Activated T-helper 1 cell treated with anti-CD3 and anti-CD28 coated beads, Interleukin-12 subunit alpha, Interleukin-12 subunit beta, Interleukin-2, Interleukin-4 antibody, amounts not matched to agents 30 ng/mL and 10 ng/mL and 1 ng/mL, durations not matched to agents 14 hours and 24 hours and 36 hours (primary cell): ENCODE measurements at regions not wholly inside any gene's neighbourhood (a gene's known extent, or its start where the extent isn't known, plus 50 kb on each side); places are given as distances from the start of the nearest gene placed in this dataset.

Source experiments
- DNase-seq: peaks from one replicate; pipeline ENCODE4 v3.0.0; 2021; ENCODE audit warnings: low spot score
- H3K27ac Mint-ChIP-seq: one replicate; pipeline ENCODE4 v1.8.0; 2021; ENCODE audit warnings: mild to moderate bottlenecking, mixed read lengths
- H3K27me3 Mint-ChIP-seq: one replicate; pipeline ENCODE4 v1.8.0; 2022; ENCODE audit warnings: mild to moderate bottlenecking, moderate library complexity, mixed read lengths; ENCODE audit not compliant: insufficient read depth
- H3K36me3 Mint-ChIP-seq: one replicate; pipeline ENCODE4 v1.8.0; 2021; ENCODE audit warnings: low read depth, mixed read lengths
- H3K4me1 Mint-ChIP-seq: one replicate; pipeline ENCODE4 v1.8.0; 2021; ENCODE audit warnings: low read depth, mixed read lengths
- H3K4me3 Mint-ChIP-seq: one replicate; pipeline ENCODE4 v1.8.0; 2021; ENCODE audit warnings: mild to moderate bottlenecking, moderate library complexity, mixed read lengths
- H3K9me3 Mint-ChIP-seq: one replicate; pipeline ENCODE4 v1.8.0; 2021; ENCODE audit warnings: mixed read lengths
- intact Hi-C: fragments of 100-400 bp; cut with micrococcal nuclease; formaldehyde crosslinking; loops from one replicate; pipeline ENCODE4 v1.15.1; 2024

DNA sequence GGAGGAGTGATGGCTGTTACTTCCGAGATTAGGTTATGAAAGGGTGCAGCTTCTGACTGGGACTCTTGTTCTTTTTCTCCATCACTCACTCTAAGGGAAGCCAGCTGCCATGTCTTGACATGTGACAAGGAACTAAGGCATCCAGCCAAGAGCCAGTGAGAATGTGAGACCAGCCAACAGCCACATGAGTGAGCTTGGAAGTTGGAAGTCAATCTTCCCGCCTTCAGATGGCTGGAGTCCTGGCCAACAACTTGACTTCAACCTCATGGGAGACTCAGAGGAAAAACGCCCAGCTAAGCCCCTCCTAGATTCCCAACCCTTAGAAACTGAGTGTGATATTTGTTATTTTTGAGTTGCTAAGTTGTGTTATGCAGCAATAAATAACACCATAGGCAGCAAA, 201.1 kb downstream of the SNX18 start:
- no peaks in the 10 kb centered on the region for H3K27me3 Mint-ChIP-seq
- H3K9me3 Mint-ChIP-seq: peaks cover 46% of the 10 kb centered on the region
- peaks cover 9% of the 10 kb centered on the region for H3K36me3 Mint-ChIP-seq
- no peak overlapping the region for H3K4me3 Mint-ChIP-seq
- peak overlapping the region; percentile 77 for H3K27ac Mint-ChIP-seq
- DNase-seq: no peak
- peaks cover 46% of the 10 kb centered on the region for H3K4me1 Mint-ChIP-seq
- intact Hi-C loops: loop anchor here (1.0 to 5.0 kb wide), 6 partner anchors 34 to 319 kb away; no protein-coding TSS in a partner anchor

DNA sequence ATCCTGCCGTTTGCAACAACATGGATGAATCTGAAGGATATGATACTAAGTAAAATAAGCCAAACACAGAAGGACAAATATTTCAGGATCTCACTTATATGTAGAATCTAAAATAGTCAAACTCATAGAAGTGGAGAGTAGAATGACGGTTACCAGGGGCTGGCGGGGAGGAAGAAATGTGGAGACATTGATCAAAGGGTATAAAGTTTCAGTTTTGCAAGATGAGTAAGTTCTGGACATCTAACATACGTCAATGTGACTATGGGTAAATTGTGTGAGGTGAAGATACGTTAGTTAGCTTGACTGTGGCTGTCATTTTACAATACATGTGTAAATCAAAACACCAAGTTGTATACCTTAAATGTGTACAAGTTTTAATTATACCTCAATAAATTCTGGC, 200.3 kb downstream of the SNX18 start:
- Mint-ChIP-seq H3K4me1 (peaks cover 46% of the 10 kb centered on the region), H3K9me3 (peaks cover 46% of the 10 kb centered on the region), H3K27ac (peak overlapping the region; percentile 77), H3K4me3 (peak overlapping the region; percentile 19), H3K27me3 (no peaks in the 10 kb centered on the region), H3K36me3 (peaks cover 15% of the 10 kb centered on the region)
- intact Hi-C loops: loop anchor here (1.0 to 5.0 kb wide), 11 partner anchors 26 to 319 kb away; partner anchors contain the start of gene SNX18
- DNase-seq: peak; percentile 41

- Mint-ChIP-seq H3K4me3 (peak overlapping the region; percentile 19), H3K9me3 (peaks cover 49% of the 10 kb centered on the region), H3K4me1 (peaks cover 46% of the 10 kb centered on the region), H3K27me3 (no peaks in the 10 kb centered on the region), H3K27ac (peak overlapping the region; percentile 77), H3K36me3 (peaks cover 16% of the 10 kb centered on the region)
- no peak for DNase-seq
- intact Hi-C loops: loop anchor here (1.0 to 5.0 kb wide), 7 partner anchors 27 to 320 kb away; partner anchors contain the start of gene SNX18
Observed at GRCh38 chr5:54717459-54717858, 199.9 kb downstream of the SNX18 start.

DNA sequence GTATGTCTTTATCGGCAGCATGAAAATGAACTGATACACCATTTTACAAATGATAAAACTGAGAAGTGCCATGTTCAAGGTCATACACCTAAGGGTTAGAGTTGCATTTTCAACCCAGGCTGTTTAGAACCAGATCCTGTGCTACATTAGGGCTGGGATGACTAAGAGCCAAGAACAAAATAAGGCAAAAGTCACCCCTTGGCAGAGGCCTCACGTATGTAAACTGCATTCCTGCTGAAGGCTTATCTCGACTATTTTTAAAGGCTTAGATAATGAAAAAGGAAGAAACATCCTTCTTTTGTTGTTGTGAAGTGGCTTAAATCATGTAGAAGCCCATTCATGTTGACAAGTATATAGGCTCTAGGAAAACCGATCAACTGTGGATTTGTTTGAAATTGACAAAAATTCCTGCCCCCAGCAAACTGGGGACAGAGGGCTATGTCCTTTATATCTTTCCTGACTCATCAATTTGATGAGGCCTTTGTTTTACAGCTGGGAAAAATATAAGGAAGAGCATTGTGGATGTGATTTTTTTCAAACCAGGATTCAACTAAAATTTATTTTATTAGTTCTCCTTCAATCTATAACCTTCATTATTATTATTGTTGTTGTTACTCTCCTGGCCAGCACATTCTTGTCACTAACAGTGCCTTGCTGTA, 196.5 kb downstream of the SNX18 start:
- DNase-seq: no peak
- peaks cover 16% of the 10 kb centered on the region for H3K36me3 Mint-ChIP-seq
- intact Hi-C loops: no loop called here
- H3K4me3 Mint-ChIP-seq: no peak overlapping the region
- H3K4me1 Mint-ChIP-seq: peaks cover 23% of the 10 kb centered on the region
- peaks cover 57% of the 10 kb centered on the region for H3K9me3 Mint-ChIP-seq
- H3K27ac Mint-ChIP-seq: no peak overlapping the region
- H3K27me3 Mint-ChIP-seq: peaks cover 5% of the 10 kb centered on the region

DNA sequence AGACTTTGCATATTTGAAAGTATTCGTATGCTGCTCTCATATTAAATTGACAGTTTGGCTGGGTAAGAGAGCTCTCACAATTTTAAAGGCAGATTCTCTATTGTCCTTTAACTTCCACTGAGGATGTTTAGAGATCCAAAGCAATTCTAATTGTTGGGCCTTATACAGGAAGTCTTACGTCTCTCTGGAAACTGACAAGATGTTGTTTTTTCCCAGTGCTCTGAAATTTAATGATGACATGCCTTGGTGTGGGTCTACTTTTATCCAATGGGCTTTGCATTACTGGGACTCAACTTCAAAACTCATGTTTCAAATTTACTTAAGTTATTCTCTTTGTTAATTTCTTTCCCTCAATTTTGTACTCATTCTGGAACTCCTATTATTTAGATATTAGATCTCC, 191.5 kb downstream of the SNX18 start:
- peaks cover 20% of the 10 kb centered on the region for H3K4me1 Mint-ChIP-seq
- peaks cover 7% of the 10 kb centered on the region for H3K27me3 Mint-ChIP-seq
- no peak overlapping the region for H3K4me3 Mint-ChIP-seq
- no peak overlapping the region for H3K27ac Mint-ChIP-seq
- peaks cover 12% of the 10 kb centered on the region for H3K36me3 Mint-ChIP-seq
- DNase-seq: no peak
- peaks cover 25% of the 10 kb centered on the region for H3K9me3 Mint-ChIP-seq
- intact Hi-C loops: no loop called here

- H3K4me1 Mint-ChIP-seq: peaks cover 31% of the 10 kb centered on the region
- peaks cover 15% of the 10 kb centered on the region for H3K27me3 Mint-ChIP-seq
- intact Hi-C loops: no loop called here
- no peak for DNase-seq
- H3K4me3 Mint-ChIP-seq: no peak overlapping the region
- H3K9me3 Mint-ChIP-seq: peaks cover 14% of the 10 kb centered on the region
- H3K27ac Mint-ChIP-seq: no peak overlapping the region
- H3K36me3 Mint-ChIP-seq: peaks cover 2% of the 10 kb centered on the region
Observed at GRCh38 chr5:54707841-54708240, 190.3 kb downstream of the SNX18 start.

- Mint-ChIP-seq H3K9me3 (peaks cover 2% of the 10 kb centered on the region), H3K4me3 (no peak overlapping the region), H3K36me3 (peaks cover 4% of the 10 kb centered on the region), H3K27ac (no peak overlapping the region), H3K27me3 (peaks cover 15% of the 10 kb centered on the region), H3K4me1 (peaks cover 31% of the 10 kb centered on the region)
- DNase-seq: no peak
- intact Hi-C loops: no loop called here
Observed at GRCh38 chr5:54705994-54706653, 188.6 kb downstream of the SNX18 start.

DNA sequence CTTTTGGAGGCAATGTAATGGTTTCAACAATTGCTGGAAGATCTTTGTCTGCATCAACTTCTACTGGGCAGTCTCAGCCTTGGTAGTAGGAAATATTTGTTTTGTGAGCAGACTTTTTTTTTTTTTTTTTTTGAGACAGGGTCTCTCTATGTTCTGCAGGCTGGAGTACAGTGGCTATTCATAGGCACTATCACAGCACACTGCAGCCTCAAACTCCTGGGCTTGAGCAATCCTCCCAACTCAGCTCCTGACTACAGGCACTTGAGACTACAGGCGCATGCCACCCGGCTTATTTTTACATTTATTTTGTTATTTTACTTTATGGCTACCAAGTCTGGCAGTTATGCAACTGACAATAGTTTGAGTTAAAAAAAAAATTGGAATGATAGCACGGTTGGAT, 187.3 kb downstream of the SNX18 start:
- H3K27ac Mint-ChIP-seq: no peak overlapping the region
- DNase-seq: no peak
- H3K9me3 Mint-ChIP-seq: peaks cover 2% of the 10 kb centered on the region
- H3K36me3 Mint-ChIP-seq: peaks cover 4% of the 10 kb centered on the region
- intact Hi-C loops: no loop called here
- peaks cover 15% of the 10 kb centered on the region for H3K27me3 Mint-ChIP-seq
- H3K4me1 Mint-ChIP-seq: peaks cover 31% of the 10 kb centered on the region
- H3K4me3 Mint-ChIP-seq: no peak overlapping the region

DNA sequence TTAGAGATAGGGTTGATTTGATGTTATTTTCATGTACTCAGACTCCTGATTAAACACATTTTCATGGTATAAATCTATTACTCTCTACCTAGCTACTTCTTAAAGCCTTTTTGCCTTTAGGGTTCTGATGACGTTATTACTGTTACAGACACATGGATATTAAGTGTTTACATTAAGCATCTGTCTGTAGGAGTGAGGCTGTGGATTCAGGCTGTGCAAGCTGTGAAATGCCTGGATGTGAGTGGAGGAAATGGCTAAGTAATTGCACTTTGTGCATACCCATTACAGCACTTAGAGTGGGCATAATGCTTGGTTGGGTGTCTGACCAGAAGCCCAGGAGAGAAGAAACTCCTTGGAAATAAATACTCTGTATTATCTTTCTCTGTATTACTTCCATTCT, 186.8 kb downstream of the SNX18 start:
- H3K9me3 Mint-ChIP-seq: peaks cover 2% of the 10 kb centered on the region

DNA sequence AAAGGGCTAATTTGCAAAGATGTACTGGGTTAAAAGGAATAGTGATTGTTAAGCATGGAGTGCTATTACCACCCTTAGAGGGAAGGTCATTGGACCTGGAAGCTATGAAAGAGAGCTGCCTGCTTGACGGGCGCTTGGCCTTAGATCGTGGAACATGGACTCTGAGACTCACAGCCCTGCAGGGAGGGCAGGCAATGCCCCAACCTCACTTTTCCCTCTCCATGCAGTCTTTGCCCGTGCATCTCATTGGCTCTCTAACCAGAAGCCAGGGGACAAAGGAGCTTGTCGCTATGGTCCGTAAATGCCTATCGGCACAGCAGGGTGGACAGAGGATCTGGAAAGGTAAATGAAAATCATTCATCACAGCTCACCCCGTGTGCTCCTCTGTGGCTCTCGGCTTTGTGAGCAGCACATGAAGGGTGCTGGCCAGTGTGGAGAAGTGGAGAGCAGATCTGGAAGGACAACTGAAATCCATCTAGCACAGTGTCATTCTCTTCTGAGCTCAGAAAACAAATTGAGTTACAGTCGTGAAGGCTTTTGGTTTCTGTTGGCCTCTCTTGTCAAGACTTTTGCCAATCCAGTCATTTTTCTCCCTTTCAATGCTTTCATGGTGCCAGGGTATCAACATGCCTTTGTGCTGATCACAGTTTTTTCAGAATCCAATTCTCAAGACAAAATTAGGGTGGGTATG, 186.2 kb downstream of the SNX18 start:
- no peak overlapping the region for H3K4me3 Mint-ChIP-seq
- peaks cover 4% of the 10 kb centered on the region for H3K36me3 Mint-ChIP-seq
- intact Hi-C loops: no loop called here
- no peak overlapping the region for H3K27ac Mint-ChIP-seq
- H3K9me3 Mint-ChIP-seq: peaks cover 2% of the 10 kb centered on the region
- no peak for DNase-seq
- H3K4me1 Mint-ChIP-seq: peaks cover 31% of the 10 kb centered on the region
- peaks cover 10% of the 10 kb centered on the region for H3K27me3 Mint-ChIP-seq

More for the DNA sequence above, 186.8 kb downstream of the SNX18 start:
- peaks cover 4% of the 10 kb centered on the region for H3K36me3 Mint-ChIP-seq
- no peak for DNase-seq
- intact Hi-C loops: no loop called here
- H3K4me3 Mint-ChIP-seq: no peak overlapping the region
- peaks cover 12% of the 10 kb centered on the region for H3K27me3 Mint-ChIP-seq
- no peak overlapping the region for H3K27ac Mint-ChIP-seq
- peaks cover 31% of the 10 kb centered on the region for H3K4me1 Mint-ChIP-seq

GRCh38 chr5:54703133-54703532, 185.6 kb downstream of the SNX18 start:
- no peak for DNase-seq
- H3K4me3 Mint-ChIP-seq: no peak overlapping the region
- H3K9me3 Mint-ChIP-seq: peaks cover 2% of the 10 kb centered on the region
- H3K36me3 Mint-ChIP-seq: peaks cover 4% of the 10 kb centered on the region
- H3K27ac Mint-ChIP-seq: no peak overlapping the region
- intact Hi-C loops: no loop called here
- H3K27me3 Mint-ChIP-seq: peaks cover 10% of the 10 kb centered on the region
- peaks cover 31% of the 10 kb centered on the region for H3K4me1 Mint-ChIP-seq

DNA sequence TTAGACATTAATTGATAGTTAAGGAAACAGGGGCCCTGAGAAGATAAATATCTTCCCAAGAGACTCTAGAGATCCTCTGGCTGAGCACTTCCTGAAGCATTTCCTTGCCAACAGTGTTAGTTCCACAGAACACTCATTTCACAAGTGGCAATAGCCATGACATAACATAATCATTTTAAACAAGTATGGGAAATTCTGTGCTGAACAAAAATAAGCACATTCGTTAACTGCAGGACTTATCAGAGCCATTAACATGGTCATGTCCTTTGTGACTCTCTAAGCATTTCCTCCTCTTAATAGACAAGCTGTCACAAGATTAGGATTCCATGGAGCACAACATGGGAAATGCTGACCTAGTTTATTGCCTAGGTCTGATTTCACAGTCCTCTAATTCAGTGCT, 184.9 kb downstream of the SNX18 start:
- Mint-ChIP-seq H3K4me1 (peaks cover 31% of the 10 kb centered on the region), H3K9me3 (peaks cover 2% of the 10 kb centered on the region), H3K27ac (no peak overlapping the region), H3K36me3 (peaks cover 4% of the 10 kb centered on the region), H3K4me3 (no peak overlapping the region), H3K27me3 (peaks cover 8% of the 10 kb centered on the region)
- DNase-seq: no peak
- intact Hi-C loops: no loop called here

- H3K27me3 Mint-ChIP-seq: peaks cover 8% of the 10 kb centered on the region
- intact Hi-C loops: no loop called here
- H3K4me1 Mint-ChIP-seq: peaks cover 20% of the 10 kb centered on the region
- no peak overlapping the region for H3K4me3 Mint-ChIP-seq
- no peak overlapping the region for H3K27ac Mint-ChIP-seq
- H3K36me3 Mint-ChIP-seq: peaks cover 3% of the 10 kb centered on the region
- DNase-seq: no peak
- H3K9me3 Mint-ChIP-seq: peaks cover 2% of the 10 kb centered on the region
Observed at GRCh38 chr5:54700986-54701578, 183.5 kb downstream of the SNX18 start.
